Type B pancreatic cell (in vitro differentiated cells): ENCODE measurements at regions not wholly inside any gene's neighbourhood (a gene's known extent, or its start where the extent isn't known, plus 50 kb on each side); places are given as distances from the start of the nearest gene placed in this dataset.
A peak's percentile ranks its signal among the peaks of the same experiment; 100 is the strongest.

Source experiments
- DNase-seq: peaks from one replicate; pipeline ENCODE4 v3.0.0; 2021; ENCODE audit warnings: mixed read lengths; ENCODE audit not compliant: unreplicated experiment; ENCODE audit errors: extremely low spot score
- H3K27ac Mint-ChIP-seq: 2 replicates; pipeline ENCODE4 v1.8.0; 2021; ENCODE audit warnings: mild to moderate bottlenecking, mixed read lengths
- H3K27me3 Mint-ChIP-seq: 2 replicates; pipeline ENCODE4 v1.8.0; 2021; ENCODE audit warnings: mixed read lengths
- H3K36me3 Mint-ChIP-seq: 2 replicates; pipeline ENCODE4 v1.8.0; 2021; ENCODE audit warnings: mixed read lengths
- H3K4me1 Mint-ChIP-seq: one replicate; pipeline ENCODE4 v1.8.0; 2021; ENCODE audit warnings: mixed read lengths; ENCODE audit not compliant: unreplicated experiment
- H3K4me3 Mint-ChIP-seq: 2 replicates; pipeline ENCODE4 v1.8.0; 2021; ENCODE audit warnings: mild to moderate bottlenecking, mixed read lengths
- H3K9me3 Mint-ChIP-seq: 2 replicates; pipeline ENCODE4 v1.8.0; 2021; ENCODE audit warnings: mixed read lengths
- CTCF ChIP-seq: fragments of 200-600 bp; sonication (generic); conservative IDR thresholded peaks from 2 replicates; pipeline ENCODE4 v1.5.0; 2021; ENCODE audit warnings: antibody characterized with exemption, mild to moderate bottlenecking

GRCh38 chr5:103847060-103847459 lies 284.5 kb upstream of the NUDT12 start:
- Mint-ChIP-seq H3K36me3 (no peaks in the 10 kb centered on the region), H3K4me1 (no peaks in the 10 kb centered on the region), H3K27ac (no peak overlapping the region), H3K27me3 (no peaks in the 10 kb centered on the region), H3K4me3 (no peak overlapping the region), H3K9me3 (no peaks in the 10 kb centered on the region)
- TF ChIP-seq CTCF, result no peak
- DNase-seq, result no peak

GRCh38 chr5:103842936-103843335 lies 280.3 kb upstream of the NUDT12 start:
- H3K27me3 Mint-ChIP-seq, result no peaks in the 10 kb centered on the region
- peaks cover 4% of the 10 kb centered on the region for H3K9me3 Mint-ChIP-seq
- DNase-seq, result no peak
- H3K27ac Mint-ChIP-seq, result no peak overlapping the region
- no peaks in the 10 kb centered on the region for H3K36me3 Mint-ChIP-seq
- H3K4me3 Mint-ChIP-seq, result no peak overlapping the region
- no peak for TF ChIP-seq CTCF
- H3K4me1 Mint-ChIP-seq, result no peaks in the 10 kb centered on the region

GRCh38 chr5:103840600-103840999 lies 278.0 kb upstream of the NUDT12 start:
- no peak overlapping the region for H3K4me3 Mint-ChIP-seq
- no peaks in the 10 kb centered on the region for H3K4me1 Mint-ChIP-seq
- TF ChIP-seq CTCF, result no peak
- H3K27me3 Mint-ChIP-seq, result no peaks in the 10 kb centered on the region
- peaks cover 9% of the 10 kb centered on the region for H3K9me3 Mint-ChIP-seq
- no peak overlapping the region for H3K27ac Mint-ChIP-seq
- H3K36me3 Mint-ChIP-seq, result no peaks in the 10 kb centered on the region
- no peak for DNase-seq

- Mint-ChIP-seq H3K36me3 (no peaks in the 10 kb centered on the region), H3K4me1 (no peaks in the 10 kb centered on the region), H3K27ac (no peak overlapping the region), H3K9me3 (peaks cover 5% of the 10 kb centered on the region), H3K4me3 (no peak overlapping the region), H3K27me3 (no peaks in the 10 kb centered on the region)
- TF ChIP-seq CTCF, result no peak
- no peak for DNase-seq
These were observed 271.6 kb upstream of the NUDT12 start for GRCh38 chr5:103834216-103834615.

- Mint-ChIP-seq H3K27ac (no peak overlapping the region), H3K9me3 (no peaks in the 10 kb centered on the region), H3K4me1 (no peaks in the 10 kb centered on the region), H3K27me3 (no peaks in the 10 kb centered on the region), H3K4me3 (no peak overlapping the region), H3K36me3 (no peaks in the 10 kb centered on the region)
- no peak for DNase-seq
- TF ChIP-seq CTCF, result peak; percentile 66
These were observed 267.0 kb upstream of the NUDT12 start for GRCh38 chr5:103829585-103829984.

GRCh38 chr5:103827976-103828375 lies 265.4 kb upstream of the NUDT12 start:
- no peak for DNase-seq
- Mint-ChIP-seq H3K4me3 (no peak overlapping the region), H3K9me3 (no peaks in the 10 kb centered on the region), H3K4me1 (no peaks in the 10 kb centered on the region), H3K36me3 (no peaks in the 10 kb centered on the region), H3K27me3 (no peaks in the 10 kb centered on the region), H3K27ac (no peak overlapping the region)
- no peak for TF ChIP-seq CTCF
